ENCODE measurements at regions not wholly inside any gene's neighbourhood (a gene's known extent, or its start where the extent isn't known, plus 50 kb on each side); places are given as distances from the start of the nearest gene placed in this dataset.
"Not testable (repeated sequence)": the region's sequence is repeated elsewhere in the genome, so short reads cannot be mapped to it uniquely, and the experiment has no call there.

GRCh38 chr4:15162465-15163283, 160.4 kb downstream of the CPEB2 start:
- peak; percentile 61 for TF ChIP-seq CTCF (conservative IDR thresholded peaks at IDR 0.05; ENCODE audit: low read length)
- DNase-seq (ENCODE audit: low read depth): peak; percentile 49
- H3K4me3 ChIP-seq (ENCODE audit: low read length): no peak overlapping the region

GRCh38 chr4:15163284-15163645, 161.0 kb downstream of the CPEB2 start:
- no peak for TF ChIP-seq CTCF (conservative IDR thresholded peaks at IDR 0.05; ENCODE audit: low read length)
- H3K4me3 ChIP-seq (ENCODE audit: low read length): no peak overlapping the region
- no peak for DNase-seq (ENCODE audit: low read depth)

GRCh38 chr4:15164571-15164970, 162.3 kb downstream of the CPEB2 start:
- H3K4me3 ChIP-seq (ENCODE audit: low read length): no peak overlapping the region
- DNase-seq (ENCODE audit: low read depth): peak; percentile 35
- TF ChIP-seq CTCF (conservative IDR thresholded peaks at IDR 0.05; ENCODE audit: low read length): no peak

GRCh38 chr4:15167743-15168142, 165.5 kb downstream of the CPEB2 start:
- no peak overlapping the region for H3K4me3 ChIP-seq (ENCODE audit: low read length)
- no peak for TF ChIP-seq CTCF (conservative IDR thresholded peaks at IDR 0.05; ENCODE audit: low read length)
- DNase-seq (ENCODE audit: low read depth): no peak

GRCh38 chr4:15168759-15169158, 166.5 kb downstream of the CPEB2 start:
- no peak for DNase-seq (ENCODE audit: low read depth)
- TF ChIP-seq CTCF (conservative IDR thresholded peaks at IDR 0.05; ENCODE audit: low read length): no peak
- no peak overlapping the region for H3K4me3 ChIP-seq (ENCODE audit: low read length)

- TF ChIP-seq CTCF (conservative IDR thresholded peaks at IDR 0.05; ENCODE audit: low read length): no peak
- no peak overlapping the region for H3K4me3 ChIP-seq (ENCODE audit: low read length)
- DNase-seq (ENCODE audit: low read depth): no peak
Measured at GRCh38 chr4:15171725-15172124, 169.4 kb downstream of the CPEB2 start.

- H3K4me3 ChIP-seq (ENCODE audit: low read length): no peak overlapping the region
- no peak for TF ChIP-seq CTCF (conservative IDR thresholded peaks at IDR 0.05; ENCODE audit: low read length)
- DNase-seq (ENCODE audit: low read depth): no peak
Measured at GRCh38 chr4:15173251-15173650, 171.0 kb downstream of the CPEB2 start.

- H3K4me3 ChIP-seq (ENCODE audit: low read length); DNase-seq (ENCODE audit: low read depth): not testable (repeated sequence)
Measured at GRCh38 chr4:15174168-15174567, 171.9 kb downstream of the CPEB2 start.

GRCh38 chr4:15179842-15180241, 177.6 kb downstream of the CPEB2 start:
- DNase-seq (ENCODE audit: low read depth); H3K4me3 ChIP-seq (ENCODE audit: low read length): not testable (repeated sequence)
